Dedifferentiated amniotic fluid mesenchymal stem cell (primary cell): ENCODE measurements at regions not wholly inside any gene's neighbourhood (a gene's known extent, or its start where the extent isn't known, plus 50 kb on each side); places are given as distances from the start of the nearest gene placed in this dataset.
"Not testable (repeated sequence)": the region's sequence is repeated elsewhere in the genome, so short reads cannot be mapped to it uniquely, and the experiment has no call there.

ENCODE experiments used
- DNase-seq: peaks from one replicate; pipeline ENCODE4 v3.0.0-alpha.2; 2016; ENCODE audit errors: extremely low spot score

DNA sequence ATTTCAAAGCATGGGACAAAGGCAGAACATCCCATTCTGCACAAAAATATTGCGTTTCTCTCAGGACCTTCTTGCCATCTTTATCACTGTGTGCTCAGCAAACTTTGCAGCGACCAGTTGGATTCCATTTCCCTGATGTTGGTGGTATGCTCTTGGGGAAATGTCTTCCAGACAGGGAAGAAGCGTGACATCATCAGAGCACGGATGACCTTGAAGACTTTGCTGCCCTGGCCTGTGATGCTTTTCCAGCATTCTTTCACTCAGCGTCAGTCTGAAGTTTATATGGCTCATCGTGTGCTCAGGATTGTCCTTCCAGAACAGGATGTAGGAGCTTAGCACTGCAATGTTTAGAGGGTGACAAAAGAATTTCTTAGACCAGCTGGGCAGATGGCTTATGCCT lies 131.4 kb upstream of the F3 start:
- peak; percentile 32 for DNase-seq

DNA sequence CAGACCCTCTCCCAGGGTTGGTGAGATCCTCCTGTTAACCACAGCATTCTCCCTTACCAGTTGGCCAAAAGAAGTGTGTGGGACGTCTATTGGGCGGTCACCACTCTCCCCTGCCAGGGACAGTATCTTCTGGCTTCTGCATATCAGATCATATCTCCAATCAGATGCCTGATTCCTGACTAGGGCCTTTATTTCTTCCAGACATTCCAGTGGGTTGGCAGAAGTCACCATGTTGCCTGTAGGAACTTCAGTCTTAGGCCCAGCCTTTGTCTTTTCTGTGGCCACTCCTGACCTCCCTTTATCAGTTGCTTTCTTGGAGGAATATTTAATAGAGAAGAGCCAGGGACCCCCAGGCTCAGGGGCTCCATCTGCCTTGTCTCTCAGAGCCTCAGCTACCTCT lies 130.4 kb upstream of the F3 start:
- no peak for DNase-seq

- DNase-seq: no peak
Measured at GRCh38 chr1:94670273-94670672, 128.7 kb upstream of the F3 start.

DNA sequence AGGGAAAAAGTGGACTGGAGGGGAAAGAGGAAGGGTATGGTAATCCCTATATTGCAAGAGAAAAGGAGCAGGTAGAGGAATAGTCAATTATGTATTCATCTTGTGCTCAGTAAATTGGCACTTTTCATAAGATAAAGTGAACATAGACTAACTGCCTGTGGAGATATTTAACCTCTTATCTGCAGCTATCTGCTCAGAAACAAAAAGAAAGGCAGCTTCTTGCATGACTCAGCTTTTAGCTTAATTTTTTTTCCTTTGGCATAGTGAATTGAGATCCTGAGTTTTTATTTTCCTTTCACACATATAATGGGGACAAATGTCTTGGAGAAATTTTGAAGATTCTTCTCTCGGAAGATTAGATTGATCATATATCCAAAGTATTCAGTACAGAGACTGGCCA lies 127.6 kb upstream of the F3 start:
- DNase-seq: no peak

GRCh38 chr1:94668528-94668927 lies 127.0 kb upstream of the F3 start:
- no peak for DNase-seq

DNA sequence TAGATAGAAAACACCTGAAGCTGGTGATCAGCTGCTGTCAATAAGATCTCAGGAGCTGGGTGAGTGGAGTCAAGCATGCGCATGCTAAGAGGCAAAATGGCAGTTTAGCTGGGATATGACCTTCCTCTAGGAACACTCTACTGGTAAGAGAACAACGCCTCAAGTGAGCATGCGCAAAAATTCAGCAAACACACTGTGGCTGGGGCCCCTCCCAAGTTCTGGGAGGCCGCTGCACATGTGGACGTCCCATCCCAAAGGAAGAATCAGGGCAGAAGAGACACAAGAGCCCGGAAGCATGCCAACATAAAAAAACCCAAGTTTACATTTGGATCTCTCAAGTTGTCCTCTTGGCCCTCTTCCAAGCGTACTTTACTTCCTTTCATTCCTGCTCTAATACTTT lies 126.3 kb upstream of the F3 start:
- no peak for DNase-seq

DNA sequence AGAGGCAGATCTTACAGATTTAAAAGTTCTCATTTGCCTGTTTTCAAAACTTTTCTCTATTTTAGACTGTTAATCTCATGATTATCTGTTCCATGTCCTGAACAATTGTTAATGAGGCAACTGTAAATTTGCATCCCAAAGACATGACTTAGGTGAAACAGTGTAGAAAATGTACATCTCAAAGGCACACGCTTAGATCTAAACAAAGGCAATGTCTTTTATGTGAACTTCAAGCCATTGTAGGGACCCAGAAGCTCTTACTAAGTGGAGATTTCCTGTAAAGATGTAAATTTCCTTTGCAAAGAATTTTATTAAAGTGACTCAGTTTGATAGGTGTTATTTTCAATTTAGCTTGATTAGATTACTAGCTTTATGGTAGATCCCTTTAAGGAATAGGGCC lies 125.2 kb upstream of the F3 start:
- no peak for DNase-seq

- DNase-seq: no peak
Measured at GRCh38 chr1:94661431-94661932, 119.9 kb upstream of the F3 start.

GRCh38 chr1:94660994-94661393 lies 119.4 kb upstream of the F3 start:
- DNase-seq: no peak

DNA sequence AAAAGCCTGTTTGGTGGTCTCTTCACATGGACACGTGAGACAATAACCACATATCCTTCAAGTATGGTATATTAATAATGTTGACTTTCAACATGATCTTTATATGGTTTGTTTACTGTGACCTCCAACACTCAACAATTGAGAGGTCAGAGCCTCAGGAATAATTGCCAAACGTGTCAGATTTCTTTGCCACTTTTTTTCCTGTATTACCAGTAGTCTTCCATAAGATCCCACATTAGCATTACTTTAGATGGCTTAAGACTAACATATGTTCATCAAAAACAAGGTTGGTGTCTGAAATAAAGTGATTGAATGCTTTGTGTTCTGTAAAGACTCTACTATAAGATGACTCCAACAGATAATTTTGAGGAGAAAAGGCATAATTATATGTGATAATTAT lies 118.7 kb upstream of the F3 start:
- DNase-seq: no peak

DNA sequence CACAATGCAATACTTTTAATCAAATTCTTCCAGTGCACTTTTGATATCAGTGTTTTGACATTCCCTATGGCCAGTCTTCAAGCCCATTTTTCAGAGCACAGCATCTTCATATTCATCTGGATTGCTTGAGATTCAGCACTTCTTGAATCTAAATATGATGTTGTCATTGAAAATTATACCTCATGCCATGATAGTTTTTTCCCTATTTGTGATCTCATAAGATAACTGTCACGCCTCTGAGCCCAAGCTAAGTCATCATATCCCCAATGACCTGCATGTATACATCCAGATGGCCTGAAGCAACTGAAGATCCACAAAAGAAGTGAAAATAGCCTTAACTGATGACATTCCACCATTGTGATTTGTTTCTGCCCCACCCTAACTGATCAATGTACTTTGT lies 117.6 kb upstream of the F3 start:
- DNase-seq: not testable (repeated sequence)

DNA sequence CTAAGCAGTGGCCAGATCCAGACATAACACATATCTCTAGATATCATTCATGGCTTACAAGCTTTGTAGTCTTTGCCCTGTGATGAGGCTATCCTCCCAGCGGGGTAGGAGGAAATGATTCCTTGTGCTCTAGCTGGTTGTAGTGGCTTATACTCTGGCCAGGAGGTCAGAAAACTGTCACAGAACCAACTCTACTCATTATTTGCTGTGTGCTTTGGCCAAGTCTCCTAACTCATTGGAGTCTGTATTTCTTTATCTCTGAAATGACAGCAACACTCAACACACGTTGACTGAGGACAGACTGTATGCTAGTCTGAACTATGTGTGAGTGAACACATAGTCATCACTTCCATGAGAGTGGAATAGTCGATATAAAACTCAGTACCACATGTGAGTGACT lies 116.7 kb upstream of the F3 start:
- no peak for DNase-seq

- DNase-seq: not testable (repeated sequence)
Measured at GRCh38 chr1:94657776-94658175, 116.2 kb upstream of the F3 start.

GRCh38 chr1:94656967-94657366 lies 115.4 kb upstream of the F3 start:
- DNase-seq: no peak

DNA sequence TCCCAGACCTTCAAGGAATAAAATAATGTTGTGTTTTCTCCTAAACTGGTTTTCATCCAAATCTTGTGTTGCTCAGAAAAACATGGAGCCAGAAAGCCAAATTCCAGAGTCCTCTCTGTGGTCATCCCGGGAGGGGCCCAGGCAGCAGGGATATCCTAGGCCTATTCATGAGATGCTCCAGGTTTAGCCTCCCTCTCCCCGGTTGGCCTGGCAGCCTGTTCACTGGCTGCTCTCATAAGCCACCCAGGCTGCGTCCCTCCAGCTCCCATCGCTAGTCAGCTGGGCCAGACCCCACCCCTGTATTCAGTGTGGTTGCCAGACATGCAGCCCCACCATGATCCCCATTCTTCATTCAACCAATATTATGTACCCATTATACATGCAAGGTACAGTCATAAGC lies 113.4 kb upstream of the F3 start:
- no peak for DNase-seq

- DNase-seq: no peak
Measured at GRCh38 chr1:94654459-94654858, 112.9 kb upstream of the F3 start.

- DNase-seq: no peak
Measured at GRCh38 chr1:94654031-94654430, 112.5 kb upstream of the F3 start.

DNA sequence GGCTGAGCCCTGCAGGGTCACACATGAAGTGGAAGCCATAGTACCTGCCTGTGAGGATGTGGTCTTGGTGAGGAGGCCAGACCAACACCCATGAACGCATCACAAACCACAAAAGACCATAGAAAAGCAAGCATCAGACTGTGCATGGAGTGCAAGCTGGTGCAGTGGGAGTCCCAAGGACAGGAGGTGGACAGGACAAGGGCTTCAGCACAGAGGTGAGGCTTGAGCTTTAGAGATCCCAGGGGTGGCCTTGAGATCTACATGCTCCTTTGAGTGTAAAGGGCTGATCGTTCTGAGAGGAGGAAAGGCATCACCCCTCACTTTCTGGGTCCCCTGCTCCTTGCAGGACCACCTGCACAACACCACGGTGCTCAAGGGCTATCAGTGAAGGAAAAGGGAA lies 111.9 kb upstream of the F3 start:
- no peak for DNase-seq

GRCh38 chr1:94651076-94651475 lies 109.5 kb upstream of the F3 start:
- DNase-seq: no peak

GRCh38 chr1:94650301-94650700 lies 108.7 kb upstream of the F3 start:
- no peak for DNase-seq

GRCh38 chr1:94648225-94649007 lies 106.9 kb upstream of the F3 start:
- no peak for DNase-seq

DNA sequence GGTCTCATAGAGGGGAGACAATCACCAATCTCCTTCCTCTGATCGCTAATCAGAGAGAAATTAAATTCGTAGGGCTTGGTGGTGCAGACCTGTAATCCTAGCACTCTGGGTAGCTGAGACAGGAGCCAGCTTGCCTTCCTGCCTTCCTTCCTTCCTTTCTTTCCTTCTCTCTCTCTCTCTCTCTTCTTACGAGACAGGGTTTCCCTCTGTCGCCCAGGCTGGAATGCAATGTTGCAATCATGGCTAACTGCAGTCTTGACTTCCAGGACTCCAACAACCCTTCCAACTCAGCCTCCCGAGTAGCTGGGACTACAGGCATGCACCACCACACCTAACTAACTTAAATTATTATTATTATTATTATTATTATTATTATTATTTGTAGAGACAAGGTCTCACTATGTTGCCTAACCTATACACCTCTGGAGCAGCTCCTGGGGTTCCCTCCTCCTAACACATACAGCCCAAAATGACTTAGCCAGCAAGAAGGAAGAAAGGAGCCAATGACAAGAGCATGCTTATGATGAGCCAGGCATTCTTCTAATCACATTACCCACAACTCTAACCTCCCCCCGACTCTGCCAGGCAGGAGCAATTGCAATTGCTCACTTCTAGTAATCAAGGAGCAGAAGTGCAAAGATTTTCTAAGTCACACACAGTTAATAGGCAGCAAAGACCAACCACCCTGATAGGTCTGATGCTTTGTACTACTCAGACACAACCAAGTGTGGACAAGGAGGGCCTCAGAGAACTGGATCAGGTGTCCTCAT lies 105.4 kb upstream of the F3 start:
- DNase-seq: no peak

DNA sequence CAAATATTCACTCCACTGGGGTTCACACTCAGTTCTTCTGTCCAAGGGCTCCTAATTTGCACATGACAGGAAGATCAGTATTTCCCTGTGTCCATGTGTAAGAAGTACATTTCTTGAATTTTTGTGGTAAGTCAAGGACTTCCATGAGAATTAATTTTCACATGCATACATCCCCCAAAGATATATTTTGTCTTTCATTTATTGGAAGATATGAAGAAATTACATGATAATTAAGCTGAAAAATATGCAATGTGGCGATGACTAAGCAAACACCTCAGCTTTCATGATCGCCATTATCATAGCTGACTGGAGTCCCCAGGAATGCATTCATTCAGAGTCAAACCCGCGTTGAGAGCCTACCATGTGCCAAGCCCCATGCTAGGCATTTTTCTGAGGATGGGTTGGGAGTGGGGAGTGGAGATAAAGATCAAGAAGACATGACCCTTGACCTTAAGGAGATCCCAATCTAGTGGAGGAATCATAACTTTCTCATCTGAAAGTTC lies 104.6 kb upstream of the F3 start:
- DNase-seq: no peak
